LNCaP clone FGC (cell line): ENCODE measurements at regions not wholly inside any gene's neighbourhood (a gene's known extent, or its start where the extent isn't known, plus 50 kb on each side); places are given as distances from the start of the nearest gene placed in this dataset.

ENCODE experiments used
- DNase-seq: peaks from one replicate; pipeline ENCODE4 v3.0.0-alpha.2; 2011; ENCODE audit warnings: low read depth
- H3K4me3 ChIP-seq: 2 replicates; pipeline ENCODE4 v1.5.1; 2011; ENCODE audit warnings: mild to moderate bottlenecking, low read depth, low read length, control low read depth
- TF ChIP-seq, protein P1 (sequence below): IDR thresholded peaks from 2 replicates; pipeline ENCODE4 v1.5.1; 2012; ENCODE audit warnings: mild to moderate bottlenecking; ENCODE audit not compliant: control insufficient read depth, insufficient read depth; ENCODE audit errors: extremely low read depth

- TF ChIP-seq, protein P1, sequence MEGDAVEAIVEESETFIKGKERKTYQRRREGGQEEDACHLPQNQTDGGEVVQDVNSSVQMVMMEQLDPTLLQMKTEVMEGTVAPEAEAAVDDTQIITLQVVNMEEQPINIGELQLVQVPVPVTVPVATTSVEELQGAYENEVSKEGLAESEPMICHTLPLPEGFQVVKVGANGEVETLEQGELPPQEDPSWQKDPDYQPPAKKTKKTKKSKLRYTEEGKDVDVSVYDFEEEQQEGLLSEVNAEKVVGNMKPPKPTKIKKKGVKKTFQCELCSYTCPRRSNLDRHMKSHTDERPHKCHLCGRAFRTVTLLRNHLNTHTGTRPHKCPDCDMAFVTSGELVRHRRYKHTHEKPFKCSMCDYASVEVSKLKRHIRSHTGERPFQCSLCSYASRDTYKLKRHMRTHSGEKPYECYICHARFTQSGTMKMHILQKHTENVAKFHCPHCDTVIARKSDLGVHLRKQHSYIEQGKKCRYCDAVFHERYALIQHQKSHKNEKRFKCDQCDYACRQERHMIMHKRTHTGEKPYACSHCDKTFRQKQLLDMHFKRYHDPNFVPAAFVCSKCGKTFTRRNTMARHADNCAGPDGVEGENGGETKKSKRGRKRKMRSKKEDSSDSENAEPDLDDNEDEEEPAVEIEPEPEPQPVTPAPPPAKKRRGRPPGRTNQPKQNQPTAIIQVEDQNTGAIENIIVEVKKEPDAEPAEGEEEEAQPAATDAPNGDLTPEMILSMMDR: no peak
- DNase-seq: no peak
- H3K4me3 ChIP-seq: no peak overlapping the region
Observed at GRCh38 chr4:81599742-81600380, 128.2 kb upstream of the RASGEF1B start.

DNA sequence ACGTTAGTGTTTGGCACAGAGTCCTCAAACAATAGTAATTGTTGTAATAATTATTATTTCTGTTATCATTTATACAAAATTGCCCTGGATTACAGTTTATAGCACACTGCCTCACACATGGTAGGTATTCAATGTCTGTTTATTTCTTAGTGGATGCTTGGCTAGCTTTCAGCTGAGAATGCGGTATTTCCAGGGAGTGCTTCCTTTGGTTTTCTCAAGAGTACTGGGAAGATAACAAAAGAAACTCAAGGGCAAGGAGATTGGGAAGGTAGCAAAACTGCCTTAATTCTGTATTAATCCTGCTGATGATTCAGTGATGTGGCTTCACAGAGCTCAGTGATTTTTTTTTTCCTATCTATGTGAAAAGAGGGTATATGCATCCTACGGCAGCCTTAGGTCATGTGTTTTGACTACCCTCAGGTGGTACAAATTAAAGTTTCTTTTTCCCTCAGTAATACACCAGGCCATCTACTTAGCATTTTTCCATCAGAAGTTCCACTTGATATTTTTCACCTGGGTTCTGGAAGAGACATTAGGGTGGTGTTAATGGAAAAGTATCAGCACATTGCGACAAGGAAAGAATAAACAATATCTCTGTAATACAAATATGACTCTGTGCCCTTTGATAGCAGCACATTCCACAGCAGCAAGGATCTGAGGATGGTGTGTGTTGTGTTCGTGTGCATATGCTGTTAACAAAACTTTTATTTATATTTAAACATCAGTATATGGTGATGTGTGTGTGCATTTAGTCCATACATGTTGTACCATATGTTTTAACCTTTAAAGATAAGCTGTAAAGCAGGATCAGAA, 124.3 kb upstream of the RASGEF1B start:
- H3K4me3 ChIP-seq: no peak overlapping the region
- TF ChIP-seq, protein P1: no peak
- DNase-seq: no peak

DNA sequence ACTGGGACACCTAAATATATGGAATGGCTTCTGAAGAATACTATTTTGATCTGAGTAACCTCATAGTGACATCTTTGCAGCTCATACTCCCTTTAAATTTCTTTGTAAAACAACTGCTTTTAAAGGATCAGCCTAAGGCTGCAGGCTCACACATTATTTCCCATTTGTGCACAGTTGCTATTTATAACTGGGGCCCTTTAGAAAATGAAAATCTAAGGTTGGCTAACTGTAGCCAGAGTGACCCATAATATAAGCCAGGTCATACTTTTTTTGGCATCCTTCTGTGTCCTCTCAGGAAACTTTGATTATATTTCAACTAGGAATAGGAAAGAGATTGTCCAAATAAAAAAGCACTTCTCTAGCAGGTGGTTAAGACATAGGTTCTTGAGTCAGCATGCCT, 123.6 kb upstream of the RASGEF1B start:
- H3K4me3 ChIP-seq: no peak overlapping the region
- no peak for DNase-seq
- TF ChIP-seq, protein P1: no peak

DNA sequence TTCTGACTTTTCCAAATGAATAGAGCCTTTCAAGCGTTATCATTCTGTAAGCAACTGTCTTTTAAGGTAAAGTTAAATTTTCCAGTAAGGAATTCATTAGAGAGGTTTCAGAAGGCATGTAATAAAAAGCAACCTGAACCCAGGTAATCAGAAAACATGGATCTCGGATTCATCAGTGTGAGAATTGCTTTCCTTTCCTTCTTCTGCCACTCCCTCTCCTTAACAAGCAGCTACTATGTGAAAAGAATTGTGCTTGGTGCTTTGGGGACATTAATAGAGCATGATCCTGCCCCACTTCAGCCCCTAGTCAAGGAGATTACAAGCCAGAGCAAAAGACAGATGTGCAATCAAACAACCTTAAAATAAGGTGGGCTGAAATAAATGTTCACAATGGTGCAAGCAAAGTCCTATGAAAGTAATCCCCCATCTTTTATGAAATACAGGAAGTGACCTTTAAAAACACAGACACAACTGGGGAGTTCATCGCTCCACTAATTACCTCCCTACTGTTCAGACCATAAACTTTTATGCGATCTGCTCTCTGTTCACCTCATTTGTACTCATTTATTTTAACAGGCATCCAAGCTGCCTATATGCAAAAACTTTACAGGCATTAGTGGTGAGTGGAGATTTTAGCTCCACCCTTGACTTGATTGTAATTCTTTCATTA, 122.9 kb upstream of the RASGEF1B start:
- DNase-seq: no peak
- TF ChIP-seq, protein P1: no peak
- no peak overlapping the region for H3K4me3 ChIP-seq

GRCh38 chr4:81592701-81593100, 121.0 kb upstream of the RASGEF1B start:
- TF ChIP-seq, protein P1: no peak
- no peak for DNase-seq

GRCh38 chr4:81590596-81590995, 118.9 kb upstream of the RASGEF1B start:
- TF ChIP-seq, protein P1: no peak
- H3K4me3 ChIP-seq: no peak overlapping the region
- no peak for DNase-seq

More at GRCh38 chr4:81592701-81593100, 121.0 kb upstream of the RASGEF1B start:
- H3K4me3 ChIP-seq: no peak overlapping the region
